ENCODE measurements at regions not wholly inside any gene's neighbourhood (a gene's known extent, or its start where the extent isn't known, plus 50 kb on each side); places are given as distances from the start of the nearest gene placed in this dataset.

DNA sequence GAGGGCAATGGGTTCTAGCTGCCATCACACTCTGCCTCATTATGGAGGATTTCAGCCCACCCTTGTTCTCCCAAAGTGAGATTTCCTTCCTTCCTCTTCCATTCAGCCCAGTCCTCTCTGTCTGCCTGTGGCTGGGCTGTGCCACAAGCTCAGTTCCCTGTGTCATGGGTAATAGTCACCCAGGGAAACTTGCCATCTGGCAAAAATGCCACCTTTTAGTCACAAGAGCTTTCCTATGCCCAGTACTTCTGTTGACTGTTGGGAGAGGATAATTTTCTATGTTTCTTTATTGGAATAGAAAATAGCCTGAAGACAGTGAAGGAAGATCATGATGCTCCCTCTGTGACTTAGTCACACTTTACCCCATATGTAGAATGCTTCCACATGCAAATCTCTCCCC lies 71.4 kb downstream of the TLR4 start:
- DNase-seq (ENCODE audit: low read depth, low spot score) = no peak
- H3K4me1 ChIP-seq (ENCODE audit: insufficient read depth, insufficient read length) = no peaks in the 10 kb centered on the region
- no peak overlapping the region for H3K4me3 ChIP-seq (ENCODE audit: insufficient read length, low read depth)

DNA sequence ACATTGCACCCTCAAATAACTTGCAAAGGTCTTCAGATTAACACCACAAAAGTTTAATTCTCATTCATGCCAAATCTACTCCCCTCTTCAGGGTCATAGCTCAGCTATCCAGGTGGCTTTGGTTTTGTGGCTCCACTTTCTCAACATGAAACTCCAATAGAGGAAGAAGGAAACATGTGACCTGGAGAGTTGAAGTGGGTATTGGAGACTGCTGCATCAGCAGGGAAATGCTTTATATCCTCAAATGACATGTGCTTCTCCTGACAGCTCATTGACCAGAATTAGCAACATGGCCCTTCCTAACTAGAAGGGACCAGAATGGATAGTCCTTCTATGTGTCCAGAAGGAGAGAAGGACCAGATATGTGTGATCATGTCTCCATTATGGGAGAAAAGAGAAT lies 73.6 kb downstream of the TLR4 start:
- Histone ChIP-seq H3K36me3 (ENCODE audit: insufficient read depth, insufficient read length, low read length) (no peaks in the 10 kb centered on the region), H3K27me3 (ENCODE audit: insufficient read depth, insufficient read length) (no peaks in the 10 kb centered on the region), H3K4me1 (ENCODE audit: insufficient read depth, insufficient read length) (no peaks in the 10 kb centered on the region), H3K9me3 (ENCODE audit: insufficient read depth, low read length) (no peaks in the 10 kb centered on the region), H3K9ac (ENCODE audit: insufficient read length, low read depth) (no peak overlapping the region), H3K4me3 (ENCODE audit: insufficient read length, low read depth) (no peak overlapping the region)
- TF ChIP-seq ZNF274 (IDR thresholded peaks at IDR 0.05; ENCODE audit: low read depth, low read length) = no peak
- no peak for TF ChIP-seq YY1 (IDR thresholded peaks at IDR 0.05; ENCODE audit: insufficient read depth, insufficient read length)
- no peak for TF ChIP-seq SUZ12 (IDR thresholded peaks at IDR 0.05; ENCODE audit: extremely low read depth, insufficient read depth, insufficient read length)
- DNase-seq (ENCODE audit: low read depth, low spot score) = no peak

More for the DNA sequence above, 71.4 kb downstream of the TLR4 start:
- Histone ChIP-seq H3K27me3 (ENCODE audit: insufficient read depth, insufficient read length) (no peaks in the 10 kb centered on the region), H3K9ac (ENCODE audit: insufficient read length, low read depth) (no peak overlapping the region), H3K9me3 (ENCODE audit: insufficient read depth, low read length) (no peaks in the 10 kb centered on the region), H3K36me3 (ENCODE audit: insufficient read depth, insufficient read length, low read length) (no peaks in the 10 kb centered on the region)
- no peak for TF ChIP-seq ZNF274 (IDR thresholded peaks at IDR 0.05; ENCODE audit: low read depth, low read length)
- no peak for TF ChIP-seq SUZ12 (IDR thresholded peaks at IDR 0.05; ENCODE audit: extremely low read depth, insufficient read depth, insufficient read length)
- no peak for TF ChIP-seq YY1 (IDR thresholded peaks at IDR 0.05; ENCODE audit: insufficient read depth, insufficient read length)

DNA sequence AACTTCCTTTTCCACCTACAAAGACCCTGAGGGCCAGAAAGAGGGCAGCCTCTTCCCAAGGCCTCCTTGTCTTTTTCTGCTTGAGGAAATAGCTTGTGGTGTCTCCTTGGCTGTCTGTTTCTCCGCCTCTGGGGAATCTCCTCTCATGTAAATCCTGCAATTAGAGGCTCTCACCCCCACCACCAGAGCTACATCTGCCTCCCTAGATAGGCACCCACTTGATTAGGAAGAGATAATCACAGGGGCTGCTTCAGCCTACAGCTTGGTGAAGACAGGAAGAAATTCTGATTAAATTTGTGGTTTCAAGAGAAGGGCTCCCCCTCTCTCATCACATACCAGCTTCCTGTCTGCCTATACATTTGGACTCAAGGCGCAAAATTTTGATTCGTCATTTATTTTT lies 75.6 kb downstream of the TLR4 start:
- H3K36me3 ChIP-seq (ENCODE audit: insufficient read depth, insufficient read length, low read length) = no peaks in the 10 kb centered on the region
- no peak overlapping the region for H3K4me3 ChIP-seq (ENCODE audit: insufficient read length, low read depth)
- H3K9me3 ChIP-seq (ENCODE audit: insufficient read depth, low read length) = no peaks in the 10 kb centered on the region
- no peak for TF ChIP-seq ZNF274 (IDR thresholded peaks at IDR 0.05; ENCODE audit: low read depth, low read length)
- TF ChIP-seq YY1 (IDR thresholded peaks at IDR 0.05; ENCODE audit: insufficient read depth, insufficient read length) = no peak
- TF ChIP-seq SUZ12 (IDR thresholded peaks at IDR 0.05; ENCODE audit: extremely low read depth, insufficient read depth, insufficient read length) = no peak
- DNase-seq (ENCODE audit: low read depth, low spot score) = peak; percentile 22
- H3K9ac ChIP-seq (ENCODE audit: insufficient read length, low read depth) = no peak overlapping the region
- H3K27me3 ChIP-seq (ENCODE audit: insufficient read depth, insufficient read length) = no peaks in the 10 kb centered on the region
- no peaks in the 10 kb centered on the region for H3K4me1 ChIP-seq (ENCODE audit: insufficient read depth, insufficient read length)

DNA sequence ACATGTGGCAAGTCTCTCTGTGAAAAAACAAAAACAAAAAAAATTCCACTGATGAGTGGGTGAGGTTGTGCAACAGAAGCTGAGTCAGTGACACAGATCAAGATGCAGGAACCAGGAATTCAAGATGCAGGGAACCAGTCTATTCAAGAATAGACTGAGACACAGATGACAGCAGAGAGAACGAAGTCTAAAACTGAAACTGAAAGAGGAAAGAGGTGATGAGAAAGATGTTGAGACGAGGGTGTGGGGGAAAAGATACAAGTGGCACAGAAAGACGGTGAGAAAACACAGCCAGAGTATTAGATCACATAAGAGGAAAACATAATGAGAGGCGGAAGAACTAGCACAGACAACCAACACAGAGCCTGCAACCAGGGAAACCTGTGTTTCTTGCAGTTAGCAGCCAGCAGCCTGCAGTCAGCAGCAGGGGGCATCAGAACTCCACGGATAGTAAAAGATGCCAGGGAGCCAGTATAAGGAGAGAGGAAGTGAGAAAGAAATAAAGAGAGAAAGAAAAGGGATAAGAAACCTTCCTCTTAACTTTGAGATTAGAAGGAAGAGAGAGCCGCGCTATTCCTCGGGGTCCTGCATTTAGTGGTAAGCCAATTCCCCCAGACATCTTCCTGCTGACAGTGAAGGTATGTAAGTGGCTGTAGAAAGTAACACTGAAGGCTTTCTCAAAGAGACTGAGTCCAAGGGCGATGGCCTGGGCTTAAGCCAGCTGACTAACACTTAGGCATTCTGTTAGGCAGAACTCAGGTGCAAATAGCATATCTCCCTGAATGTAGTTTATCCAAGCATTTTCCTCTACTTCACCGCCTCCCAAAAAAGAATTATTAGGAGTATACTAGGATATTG lies 79.0 kb downstream of the TLR4 start:
- H3K4me1 ChIP-seq (ENCODE audit: insufficient read depth, insufficient read length) = no peaks in the 10 kb centered on the region
- no peak overlapping the region for H3K9ac ChIP-seq (ENCODE audit: insufficient read length, low read depth)
- no peak overlapping the region for H3K4me3 ChIP-seq (ENCODE audit: insufficient read length, low read depth)
- no peaks in the 10 kb centered on the region for H3K27me3 ChIP-seq (ENCODE audit: insufficient read depth, insufficient read length)
- no peaks in the 10 kb centered on the region for H3K36me3 ChIP-seq (ENCODE audit: insufficient read depth, insufficient read length, low read length)
- TF ChIP-seq ZNF274 (IDR thresholded peaks at IDR 0.05; ENCODE audit: low read depth, low read length) = no peak
- no peak for TF ChIP-seq SUZ12 (IDR thresholded peaks at IDR 0.05; ENCODE audit: extremely low read depth, insufficient read depth, insufficient read length)
- no peak for TF ChIP-seq YY1 (IDR thresholded peaks at IDR 0.05; ENCODE audit: insufficient read depth, insufficient read length)
- DNase-seq (ENCODE audit: low read depth, low spot score) = peak; percentile 62
- H3K9me3 ChIP-seq (ENCODE audit: insufficient read depth, low read length) = no peaks in the 10 kb centered on the region

DNA sequence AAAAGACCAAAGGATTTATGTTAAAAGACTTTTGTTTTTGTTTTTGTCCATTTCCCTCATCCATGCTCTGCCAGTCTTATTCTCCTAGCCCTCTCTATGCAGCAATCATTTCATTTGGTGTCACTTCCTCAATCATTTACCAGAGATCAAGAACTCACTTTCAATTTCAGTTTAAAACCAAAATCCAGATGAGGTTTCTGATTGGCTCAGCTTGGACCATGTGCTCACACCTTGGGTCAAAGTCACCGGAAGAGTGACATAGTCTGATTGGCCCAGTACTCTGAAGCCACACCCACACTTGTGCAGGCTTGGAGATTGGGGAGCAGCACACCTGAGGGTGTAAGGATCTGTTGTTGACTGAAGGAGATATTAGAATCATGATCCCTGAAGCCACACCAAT lies 79.6 kb downstream of the TLR4 start:
- DNase-seq (ENCODE audit: low read depth, low spot score) = no peak
- no peak for TF ChIP-seq ZNF274 (IDR thresholded peaks at IDR 0.05; ENCODE audit: low read depth, low read length)
- no peak for TF ChIP-seq SUZ12 (IDR thresholded peaks at IDR 0.05; ENCODE audit: extremely low read depth, insufficient read depth, insufficient read length)
- TF ChIP-seq YY1 (IDR thresholded peaks at IDR 0.05; ENCODE audit: insufficient read depth, insufficient read length) = no peak
- Histone ChIP-seq H3K4me3 (ENCODE audit: insufficient read length, low read depth) (no peak overlapping the region), H3K36me3 (ENCODE audit: insufficient read depth, insufficient read length, low read length) (no peaks in the 10 kb centered on the region), H3K4me1 (ENCODE audit: insufficient read depth, insufficient read length) (no peaks in the 10 kb centered on the region), H3K27me3 (ENCODE audit: insufficient read depth, insufficient read length) (no peaks in the 10 kb centered on the region), H3K9ac (ENCODE audit: insufficient read length, low read depth) (no peak overlapping the region), H3K9me3 (ENCODE audit: insufficient read depth, low read length) (no peaks in the 10 kb centered on the region)

DNA sequence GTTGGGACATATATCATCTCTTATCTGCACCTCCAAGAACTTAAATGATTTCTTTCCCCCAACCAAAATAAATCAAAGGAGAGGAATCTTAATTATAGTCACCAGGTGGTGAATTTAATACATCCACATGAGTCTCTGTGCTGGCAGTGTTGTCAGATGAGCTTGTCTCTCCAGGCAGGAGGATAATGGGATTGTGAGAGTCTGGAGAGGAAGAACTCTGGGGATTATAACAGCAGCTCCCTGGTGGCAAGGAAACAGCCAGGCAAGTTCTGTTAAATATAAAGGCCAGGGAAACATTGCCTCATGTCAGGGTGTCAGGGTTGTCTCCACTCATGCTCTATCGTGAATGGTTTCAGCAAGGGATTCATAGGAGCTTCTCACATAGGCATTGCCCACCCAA lies 80.8 kb downstream of the TLR4 start:
- TF ChIP-seq YY1 (IDR thresholded peaks at IDR 0.05; ENCODE audit: insufficient read depth, insufficient read length) (no peak), ZNF274 (IDR thresholded peaks at IDR 0.05; ENCODE audit: low read depth, low read length) (no peak), SUZ12 (IDR thresholded peaks at IDR 0.05; ENCODE audit: extremely low read depth, insufficient read depth, insufficient read length) (no peak)
- no peak for DNase-seq (ENCODE audit: low read depth, low spot score)
- no peaks in the 10 kb centered on the region for H3K36me3 ChIP-seq (ENCODE audit: insufficient read depth, insufficient read length, low read length)
- no peaks in the 10 kb centered on the region for H3K27me3 ChIP-seq (ENCODE audit: insufficient read depth, insufficient read length)
- H3K9me3 ChIP-seq (ENCODE audit: insufficient read depth, low read length) = no peaks in the 10 kb centered on the region
- no peak overlapping the region for H3K9ac ChIP-seq (ENCODE audit: insufficient read length, low read depth)
- no peaks in the 10 kb centered on the region for H3K4me1 ChIP-seq (ENCODE audit: insufficient read depth, insufficient read length)
- H3K4me3 ChIP-seq (ENCODE audit: insufficient read length, low read depth) = no peak overlapping the region

DNA sequence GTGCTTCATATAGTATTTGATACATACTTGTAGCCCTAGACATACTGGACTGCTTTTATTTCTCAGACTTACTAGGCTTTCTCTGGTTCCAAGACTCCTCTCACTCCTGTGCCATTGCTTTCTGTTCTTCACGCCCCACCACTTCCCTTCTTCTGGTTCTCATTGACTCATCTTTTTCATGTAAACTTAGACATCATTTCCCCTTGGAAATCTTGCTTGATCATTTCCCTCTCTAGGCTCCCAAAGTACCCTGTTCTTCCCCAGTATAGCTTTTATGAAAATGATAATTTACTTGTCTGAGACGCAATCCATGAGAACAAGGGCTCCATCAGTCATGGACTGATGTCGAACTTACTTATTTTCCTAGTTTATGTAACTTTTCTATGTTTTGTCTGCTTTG lies 83.5 kb downstream of the TLR4 start:
- Histone ChIP-seq H3K4me3 (ENCODE audit: insufficient read length, low read depth) (no peak overlapping the region), H3K27me3 (ENCODE audit: insufficient read depth, insufficient read length) (no peaks in the 10 kb centered on the region), H3K9ac (ENCODE audit: insufficient read length, low read depth) (no peak overlapping the region), H3K36me3 (ENCODE audit: insufficient read depth, insufficient read length, low read length) (no peaks in the 10 kb centered on the region), H3K9me3 (ENCODE audit: insufficient read depth, low read length) (no peaks in the 10 kb centered on the region), H3K4me1 (ENCODE audit: insufficient read depth, insufficient read length) (no peaks in the 10 kb centered on the region)
- no peak for DNase-seq (ENCODE audit: low read depth, low spot score)
- TF ChIP-seq SUZ12 (IDR thresholded peaks at IDR 0.05; ENCODE audit: extremely low read depth, insufficient read depth, insufficient read length) (no peak), ZNF274 (IDR thresholded peaks at IDR 0.05; ENCODE audit: low read depth, low read length) (no peak), YY1 (IDR thresholded peaks at IDR 0.05; ENCODE audit: insufficient read depth, insufficient read length) (no peak)
